ENCODE measurements at regions not wholly inside any gene's neighbourhood (a gene's known extent, or its start where the extent isn't known, plus 50 kb on each side); places are given as distances from the start of the nearest gene placed in this dataset.
"Not testable (repeated sequence)": the region's sequence is repeated elsewhere in the genome, so short reads cannot be mapped to it uniquely, and the experiment has no call there.

GRCh38 chr10:45513551-45513950 is 139.5 kb downstream of the ALOX5 start:
- no peak for DNase-seq (ENCODE audit: low spot score)
- no peak for TF ChIP-seq CTCF (IDR thresholded peaks at IDR 0.05; ENCODE audit: extremely low read depth, missing control alignments)

GRCh38 chr10:45511926-45512325 is 137.9 kb downstream of the ALOX5 start:
- DNase-seq (ENCODE audit: low spot score), result not testable (repeated sequence)

- DNase-seq (ENCODE audit: low spot score), result no peak
- TF ChIP-seq CTCF (IDR thresholded peaks at IDR 0.05; ENCODE audit: extremely low read depth, missing control alignments), result no peak
Observed at GRCh38 chr10:45509491-45509890, 135.5 kb downstream of the ALOX5 start.

GRCh38 chr10:45505311-45505710 is 131.3 kb downstream of the ALOX5 start:
- no peak for DNase-seq (ENCODE audit: low spot score)
- TF ChIP-seq CTCF (IDR thresholded peaks at IDR 0.05; ENCODE audit: extremely low read depth, missing control alignments), result no peak

GRCh38 chr10:45502458-45502857 is 128.4 kb downstream of the ALOX5 start:
- no peak for TF ChIP-seq CTCF (IDR thresholded peaks at IDR 0.05; ENCODE audit: extremely low read depth, missing control alignments)
- DNase-seq (ENCODE audit: low spot score), result no peak

- DNase-seq (ENCODE audit: low spot score), result no peak
- no peak for TF ChIP-seq CTCF (IDR thresholded peaks at IDR 0.05; ENCODE audit: extremely low read depth, missing control alignments)
Observed at GRCh38 chr10:45501791-45502190, 127.8 kb downstream of the ALOX5 start.

GRCh38 chr10:45500798-45501197 is 126.8 kb downstream of the ALOX5 start:
- no peak for TF ChIP-seq CTCF (IDR thresholded peaks at IDR 0.05; ENCODE audit: extremely low read depth, missing control alignments)
- DNase-seq (ENCODE audit: low spot score), result no peak

GRCh38 chr10:45500304-45500703 is 126.3 kb downstream of the ALOX5 start:
- DNase-seq (ENCODE audit: low spot score), result no peak
- TF ChIP-seq CTCF (IDR thresholded peaks at IDR 0.05; ENCODE audit: extremely low read depth, missing control alignments), result no peak
